Non-pigmented ciliary epithelial cell (primary cell): ENCODE measurements at regions not wholly inside any gene's neighbourhood (a gene's known extent, or its start where the extent isn't known, plus 50 kb on each side); places are given as distances from the start of the nearest gene placed in this dataset.
"Not testable (repeated sequence)": the region's sequence is repeated elsewhere in the genome, so short reads cannot be mapped to it uniquely, and the experiment has no call there.

Experiments
- DNase-seq: peaks from one replicate; pipeline ENCODE4 v3.0.0-alpha.2; 2010; ENCODE audit warnings: low read depth

GRCh38 chr10:28733245-28733644 is 55.9 kb downstream of the BAMBI start:
- no peak for DNase-seq

- no peak for DNase-seq
These were observed 56.3 kb downstream of the BAMBI start for GRCh38 chr10:28733647-28734046.

GRCh38 chr10:28734938-28735759 is 57.8 kb downstream of the BAMBI start:
- DNase-seq = peak; percentile 99

GRCh38 chr10:28737096-28737495 is 59.8 kb downstream of the BAMBI start:
- DNase-seq = no peak

- DNase-seq = no peak
These were observed 60.9 kb downstream of the BAMBI start for GRCh38 chr10:28738200-28738599.

- no peak for DNase-seq
These were observed 66.3 kb downstream of the BAMBI start for GRCh38 chr10:28743576-28743975.

GRCh38 chr10:28744069-28744768 is 66.9 kb downstream of the BAMBI start:
- no peak for DNase-seq

- DNase-seq = no peak
These were observed 77.8 kb downstream of the BAMBI start for GRCh38 chr10:28754930-28755718.

GRCh38 chr10:28761084-28761846 is 83.9 kb downstream of the BAMBI start:
- no peak for DNase-seq

- no peak for DNase-seq
These were observed 86.3 kb downstream of the BAMBI start for GRCh38 chr10:28763471-28764170.

GRCh38 chr10:28765641-28766040 is 88.3 kb downstream of the BAMBI start:
- DNase-seq = no peak

GRCh38 chr10:28768227-28768626 is 90.9 kb downstream of the BAMBI start:
- DNase-seq = no peak

- no peak for DNase-seq
These were observed 91.8 kb downstream of the BAMBI start for GRCh38 chr10:28769091-28769604.

- not testable (repeated sequence) for DNase-seq
These were observed 94.3 kb downstream of the BAMBI start for GRCh38 chr10:28771580-28772090.

GRCh38 chr10:28774051-28774995 is 97.0 kb downstream of the BAMBI start:
- DNase-seq = no peak

- no peak for DNase-seq
These were observed 98.5 kb downstream of the BAMBI start for GRCh38 chr10:28775773-28776172.

GRCh38 chr10:28776519-28776918 is 99.2 kb downstream of the BAMBI start:
- no peak for DNase-seq

- no peak for DNase-seq
These were observed 100.6 kb downstream of the BAMBI start for GRCh38 chr10:28777911-28778310.

- no peak for DNase-seq
These were observed 101.2 kb downstream of the BAMBI start for GRCh38 chr10:28778524-28778923.

- no peak for DNase-seq
These were observed 104.0 kb downstream of the BAMBI start for GRCh38 chr10:28781296-28781695.
